SK-N-SH (cell line): ENCODE measurements at regions not wholly inside any gene's neighbourhood (a gene's known extent, or its start where the extent isn't known, plus 50 kb on each side); places are given as distances from the start of the nearest gene placed in this dataset.

Experiments
- CTCF ChIA-PET: fragments of 300-600, 350-600 bp; formaldehyde crosslinking; extraction: SDS; loops from one replicate; lab custom pipeline; 2021; lab: Yijun Ruan, JAX
- POLR2A ChIA-PET: fragments of 350-600 bp; sonication (Branson Sonifier 250); formaldehyde crosslinking; extraction: SDS; loops from one replicate; lab custom pipeline; 2020; ENCODE audit warnings: antibody characterized with exemption, inconsistent platforms; lab: Yijun Ruan, JAX
- DNase-seq: peaks from one replicate; pipeline ENCODE4 v3.0.0; 2012
- H2AFZ ChIP-seq: fragments of 200-600 bp; sonication (generic); 2 replicates; pipeline ENCODE4 v1.8.1; 2016; ENCODE audit warnings: antibody characterized with exemption, mild to moderate bottlenecking, low read depth
- H3F3A ChIP-seq: fragments of 200-600 bp; sonication (generic); replicated peaks from 2 replicates; pipeline ENCODE3; 2016; ENCODE audit warnings: antibody characterized with exemption, mild to moderate bottlenecking; ENCODE audit not compliant: insufficient read depth
- H3K27ac ChIP-seq, 2 experiments: fragments of 200-500 bp in 1 of 2; fragments of 200-600 bp in 1 of 2; sonication (Bioruptor generic) in 1 of 2; sonication (generic), shearing (Covaris generic) in 1 of 2; 2 replicates each; pipeline versions ENCODE4 v1.5.1 to v1.6.1; 2014 to 2016; ENCODE audit warnings: low read depth in 2 of 2, inconsistent platforms in 1 of 2, low read length in 1 of 2, mild to moderate bottlenecking in 1 of 2, mixed read lengths in 1 of 2
- H3K27me3 ChIP-seq: fragments of 200-600 bp; sonication (generic), shearing (Covaris generic); 2 replicates; pipeline ENCODE4 v1.6.1; 2016; ENCODE audit warnings: mixed run types; ENCODE audit not compliant: insufficient read depth
- H3K36me3 ChIP-seq, 2 experiments: fragments of 200-500 bp in 1 of 2; fragments of 200-600 bp in 1 of 2; sonication (Bioruptor generic) in 1 of 2; sonication (generic) in 1 of 2; replicated peaks in 1 of 2; 2 replicates each; pipeline versions ENCODE3 to v1.5.1; 2014 to 2016; ENCODE audit warnings: low read length in 1 of 2, mild to moderate bottlenecking in 1 of 2; ENCODE audit not compliant: insufficient read depth in 2 of 2, control insufficient read depth in 1 of 2
- H3K4me1 ChIP-seq, 2 experiments: fragments of 200-500 bp in 1 of 2; fragments of 200-600 bp in 1 of 2; sonication (Bioruptor generic) in 1 of 2; sonication (generic), shearing (Covaris generic) in 1 of 2; 2 replicates each; pipeline versions ENCODE4 v1.5.1 to v1.6.1; 2014 to 2016; ENCODE audit warnings: low read depth in 1 of 2, low read length in 1 of 2, mixed run types in 1 of 2; ENCODE audit not compliant: insufficient read depth in 2 of 2, control insufficient read depth in 1 of 2
- H3K4me2 ChIP-seq: fragments of 200-600 bp; sonication (generic), shearing (Covaris generic); 2 replicates; pipeline ENCODE4 v1.6.1; 2017; ENCODE audit warnings: mixed run types
- H3K4me3 ChIP-seq, 2 experiments: fragments of 200-500 bp in 1 of 2; fragments of 200-600 bp in 1 of 2; sonication (Bioruptor generic) in 1 of 2; sonication (generic), shearing (Covaris generic) in 1 of 2; 2 replicates each; pipeline versions ENCODE4 v1.5.1 to v1.8.1; 2014 to 2016; ENCODE audit warnings: low read depth in 2 of 2, inconsistent platforms in 1 of 2, low read length in 1 of 2, mild to moderate bottlenecking in 1 of 2, mixed read lengths in 1 of 2, moderate library complexity in 1 of 2
- H3K79me2 ChIP-seq: fragments of 200-600 bp; sonication (generic); 2 replicates; pipeline ENCODE4 v1.8.1; 2017; ENCODE audit warnings: mild to moderate bottlenecking; ENCODE audit not compliant: insufficient read depth
- H3K9ac ChIP-seq: fragments of 200-600 bp; sonication (generic); 2 replicates; pipeline ENCODE4 v1.6.1; 2017; ENCODE audit warnings: mixed run types
- H3K9me2 ChIP-seq: fragments of 200-600 bp; sonication (generic); 2 replicates; pipeline ENCODE4 v1.6.1; 2017; ENCODE audit warnings: mixed run types
- H3K9me3 ChIP-seq: fragments of 200-600 bp; sonication (generic); 2 replicates; pipeline ENCODE4 v1.6.1; 2017; ENCODE audit warnings: mixed run types, mild to moderate bottlenecking, moderate library complexity
- H4K20me1 ChIP-seq: fragments of 200-600 bp; sonication (generic); 2 replicates; pipeline ENCODE4 v1.6.1; 2017; ENCODE audit warnings: mild to moderate bottlenecking, mixed run types; ENCODE audit not compliant: insufficient read depth
- CHD2 ChIP-seq: fragments of 150-350 bp; IDR thresholded peaks from 2 replicates; pipeline ENCODE4 v1.6.1; 2018; ENCODE audit warnings: low read length; ENCODE audit not compliant: partially characterized antibody
- EP300 ChIP-seq, 2 experiments: IDR thresholded peaks; 2 replicates each; pipeline versions ENCODE4 v1.4.0 to v1.6.1; 2012; ENCODE audit warnings: borderline replicate concordance in 1 of 2, low read depth in 1 of 2, low read length in 1 of 2
- FOSL2 ChIP-seq: IDR thresholded peaks from 2 replicates; pipeline ENCODE4 v1.4.0; 2012; ENCODE audit warnings: low read depth, mild to moderate bottlenecking, moderate library complexity, borderline replicate concordance
- FOXM1 ChIP-seq: IDR thresholded peaks from 2 replicates; pipeline ENCODE4 v1.4.0; 2012; ENCODE audit warnings: low read depth, mild to moderate bottlenecking
- GABPA ChIP-seq: IDR thresholded peaks from 2 replicates; pipeline ENCODE4 v1.4.0; 2012; ENCODE audit warnings: low read depth, mild to moderate bottlenecking
- MXI1 ChIP-seq: IDR thresholded peaks from 2 replicates; pipeline ENCODE4 v1.6.1; 2012; ENCODE audit warnings: mild to moderate bottlenecking, low read depth, low read length, improper control_type of control experiment
- NFIC ChIP-seq: IDR thresholded peaks from 2 replicates; pipeline ENCODE4 v1.4.0; 2012; ENCODE audit warnings: borderline replicate concordance
- RCOR1 ChIP-seq: fragments of 150-350 bp; IDR thresholded peaks from 2 replicates; pipeline ENCODE4 v1.6.1; 2017; ENCODE audit warnings: antibody characterized with exemption, low read length
- RXRA ChIP-seq: IDR thresholded peaks from 2 replicates; pipeline ENCODE4 v1.4.0; 2012; ENCODE audit warnings: low read depth, mild to moderate bottlenecking, borderline replicate concordance
- SIN3A ChIP-seq: IDR thresholded peaks from 2 replicates; pipeline ENCODE4 v1.6.1; 2012; ENCODE audit warnings: low read depth, mild to moderate bottlenecking, low read length, moderate library complexity, borderline replicate concordance
- SMC3 ChIP-seq: IDR thresholded peaks from 2 replicates; pipeline ENCODE4 v1.6.1; 2012; ENCODE audit warnings: low read depth, low read length, improper control_type of control experiment
- TCF12 ChIP-seq: IDR thresholded peaks from 2 replicates; pipeline ENCODE4 v1.4.0; 2012
- TEAD4 ChIP-seq: IDR thresholded peaks from 2 replicates; pipeline ENCODE4 v1.4.0; 2012; ENCODE audit warnings: mild to moderate bottlenecking, borderline replicate concordance; ENCODE audit not compliant: insufficient read depth
- WGBS: methylation state at CpG from one replicate; pipeline ENCODE4 v1.1.6; 2017; ENCODE audit warnings: low lambda C conversion rate; 5-methylcytosine and 5-hydroxymethylcytosine counted together
- TF ChIP-seq, protein P1 (sequence below): IDR thresholded peaks from 2 replicates; pipeline ENCODE4 v1.6.1; 2012; ENCODE audit warnings: mild to moderate bottlenecking, low read depth, low read length, moderate library complexity

DNA sequence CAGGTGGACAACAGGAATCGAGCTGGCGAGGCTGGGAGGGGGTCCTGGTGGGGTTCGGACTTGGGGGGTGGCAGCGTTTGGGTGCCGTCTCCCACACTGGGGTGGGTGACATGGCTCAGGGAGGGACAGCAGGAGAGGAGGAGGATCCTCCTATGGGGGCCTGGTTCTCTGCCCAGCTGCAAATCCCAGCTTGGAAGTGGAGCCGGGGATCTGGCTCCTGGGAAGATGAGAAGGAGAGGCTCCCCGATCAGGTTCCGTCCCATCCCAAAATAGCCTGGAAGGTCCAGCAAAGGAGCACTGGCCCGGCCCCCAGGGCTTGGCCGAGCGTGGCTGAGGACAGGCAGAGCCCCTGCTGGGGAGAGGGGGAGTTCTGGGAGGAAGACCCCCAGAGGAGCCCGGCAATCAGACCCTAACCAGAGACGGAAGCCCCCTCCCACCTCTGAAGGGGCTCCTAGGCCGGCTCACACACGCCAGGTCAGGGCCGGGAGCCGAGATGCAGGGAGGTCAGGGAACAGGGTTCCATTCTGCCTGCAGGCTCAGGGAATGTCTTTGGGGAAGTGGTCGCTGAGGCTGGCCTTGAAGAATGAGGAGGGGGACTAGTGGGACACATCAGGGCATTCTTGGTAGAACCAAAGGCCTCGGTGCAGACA lies 143.7 kb downstream of the ENGASE start:
- Histone ChIP-seq H3K9ac (no peak overlapping the region), H3K4me1 (peaks cover 0 to 42% of the 10 kb centered on the region in 2 experiments; a peak in 1 of 4 replicates), H3K27me3 (no peaks in the 10 kb centered on the region), H3F3A (no peaks in the 10 kb centered on the region), H3K4me3 (no peak overlapping the region), H3K9me2 (no peaks in the 10 kb centered on the region), H3K9me3 (no peaks in the 10 kb centered on the region), H3K27ac (no peak overlapping the region), H3K36me3 (no peaks in the 10 kb centered on the region), H3K79me2 (no peaks in the 10 kb centered on the region), H3K4me2 (no peak overlapping the region), H4K20me1 (no peaks in the 10 kb centered on the region), H2AFZ (no peak overlapping the region)
- WGBS, result 55% methylated on average over 16 of the region's 19 CpGs
- ChIA-PET CTCF (interaction anchor here (1.1 to 11.7 kb wide), 4 partner anchors 11 to 173 kb away, joined by 4 to 121 read pairs (median 9); no protein-coding TSS in a partner anchor), POLR2A (interaction anchor here (0.5 kb wide), 1 partner anchor 19 kb away, joined by 3 read pairs; no protein-coding TSS in a partner anchor)
- no peak for TF ChIP-seq MXI1
- no peak for TF ChIP-seq RCOR1
- no peak for DNase-seq

DNA sequence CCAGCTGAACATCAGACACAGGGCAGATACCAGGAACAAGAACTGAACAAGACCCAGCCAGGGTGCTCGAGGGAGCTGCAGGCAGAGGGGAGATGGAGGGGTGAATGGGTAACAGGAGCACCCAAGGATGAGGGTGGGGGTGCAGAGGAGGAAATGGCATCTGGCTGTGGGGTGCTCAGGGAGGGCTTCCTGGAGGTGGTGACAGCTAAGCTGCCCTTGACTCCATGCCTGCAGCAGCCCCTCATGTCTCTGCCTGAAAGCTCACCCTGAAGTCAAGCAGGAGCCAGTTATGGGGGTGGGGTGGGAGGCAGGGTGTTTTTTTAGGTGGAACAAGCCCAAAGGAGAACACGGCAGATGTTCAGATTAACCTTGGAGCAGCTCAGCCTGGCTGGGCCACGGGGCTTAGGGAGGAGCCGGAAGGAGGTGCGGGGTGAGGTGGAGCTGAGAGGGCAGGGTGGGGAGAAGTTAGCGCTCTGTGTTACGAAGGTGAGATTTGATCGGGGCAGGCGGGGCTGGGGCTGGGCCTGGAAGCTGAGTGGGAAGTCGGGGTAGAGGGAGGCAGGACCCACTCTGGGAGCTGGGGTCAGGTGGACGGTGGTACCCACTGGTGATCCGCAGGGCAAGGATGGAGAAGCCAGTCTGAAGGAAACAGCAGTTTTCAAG lies 143.0 kb downstream of the ENGASE start:
- Histone ChIP-seq H3K27me3 (peaks cover 3% of the 10 kb centered on the region; the same call in 1 of the 2 replicates), H3K79me2 (no peaks in the 10 kb centered on the region), H3K9me3 (no peaks in the 10 kb centered on the region), H4K20me1 (no peaks in the 10 kb centered on the region), H3K4me1 (peaks cover 0 to 37% of the 10 kb centered on the region in 2 experiments; a peak in 1 of 4 replicates), H3F3A (no peaks in the 10 kb centered on the region), H2AFZ (no peak overlapping the region), H3K9me2 (no peaks in the 10 kb centered on the region), H3K9ac (no peak overlapping the region), H3K27ac (no peak overlapping the region), H3K36me3 (no peaks in the 10 kb centered on the region), H3K4me2 (no peak overlapping the region), H3K4me3 (no peak overlapping the region)
- DNase-seq, result no peak
- WGBS, result 56% methylated on average over 12 of the region's 12 CpGs
- POLR2A ChIA-PET, result interaction anchor here (0.5 kb wide), 1 partner anchor 18 kb away, joined by 3 read pairs; no protein-coding TSS in a partner anchor
- TF ChIP-seq, protein P1, sequence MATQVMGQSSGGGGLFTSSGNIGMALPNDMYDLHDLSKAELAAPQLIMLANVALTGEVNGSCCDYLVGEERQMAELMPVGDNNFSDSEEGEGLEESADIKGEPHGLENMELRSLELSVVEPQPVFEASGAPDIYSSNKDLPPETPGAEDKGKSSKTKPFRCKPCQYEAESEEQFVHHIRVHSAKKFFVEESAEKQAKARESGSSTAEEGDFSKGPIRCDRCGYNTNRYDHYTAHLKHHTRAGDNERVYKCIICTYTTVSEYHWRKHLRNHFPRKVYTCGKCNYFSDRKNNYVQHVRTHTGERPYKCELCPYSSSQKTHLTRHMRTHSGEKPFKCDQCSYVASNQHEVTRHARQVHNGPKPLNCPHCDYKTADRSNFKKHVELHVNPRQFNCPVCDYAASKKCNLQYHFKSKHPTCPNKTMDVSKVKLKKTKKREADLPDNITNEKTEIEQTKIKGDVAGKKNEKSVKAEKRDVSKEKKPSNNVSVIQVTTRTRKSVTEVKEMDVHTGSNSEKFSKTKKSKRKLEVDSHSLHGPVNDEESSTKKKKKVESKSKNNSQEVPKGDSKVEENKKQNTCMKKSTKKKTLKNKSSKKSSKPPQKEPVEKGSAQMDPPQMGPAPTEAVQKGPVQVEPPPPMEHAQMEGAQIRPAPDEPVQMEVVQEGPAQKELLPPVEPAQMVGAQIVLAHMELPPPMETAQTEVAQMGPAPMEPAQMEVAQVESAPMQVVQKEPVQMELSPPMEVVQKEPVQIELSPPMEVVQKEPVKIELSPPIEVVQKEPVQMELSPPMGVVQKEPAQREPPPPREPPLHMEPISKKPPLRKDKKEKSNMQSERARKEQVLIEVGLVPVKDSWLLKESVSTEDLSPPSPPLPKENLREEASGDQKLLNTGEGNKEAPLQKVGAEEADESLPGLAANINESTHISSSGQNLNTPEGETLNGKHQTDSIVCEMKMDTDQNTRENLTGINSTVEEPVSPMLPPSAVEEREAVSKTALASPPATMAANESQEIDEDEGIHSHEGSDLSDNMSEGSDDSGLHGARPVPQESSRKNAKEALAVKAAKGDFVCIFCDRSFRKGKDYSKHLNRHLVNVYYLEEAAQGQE, result no peak
- TF ChIP-seq EP300 (IDR thresholded peaks at IDR 0.05; ENCODE audit: borderline replicate concordance in 1 of 2, low read depth in 1 of 2, low read length in 1 of 2) (no peak), NFIC (no peak), CHD2 (no peak), SIN3A (no peak), RCOR1 (no peak), TCF12 (no peak), FOXM1 (no peak), FOSL2 (no peak), RXRA (no peak), GABPA (no peak), TEAD4 (no peak), SMC3 (no peak)
- CTCF ChIA-PET, result interaction anchor here (1.1 to 11.7 kb wide), 5 partner anchors 10 to 183 kb away, joined by 4 to 121 read pairs (median 9); no protein-coding TSS in a partner anchor
